NCI-H460 (cell line): ENCODE measurements at regions not wholly inside any gene's neighbourhood (a gene's known extent, or its start where the extent isn't known, plus 50 kb on each side); places are given as distances from the start of the nearest gene placed in this dataset.
"Not testable (repeated sequence)": the region's sequence is repeated elsewhere in the genome, so short reads cannot be mapped to it uniquely, and the experiment has no call there.

Experiments used
- DNase-seq: peaks from one replicate; pipeline ENCODE4 v3.0.0-alpha.2; 2016; ENCODE audit warnings: low read depth; ENCODE audit errors: extremely low read depth

DNA sequence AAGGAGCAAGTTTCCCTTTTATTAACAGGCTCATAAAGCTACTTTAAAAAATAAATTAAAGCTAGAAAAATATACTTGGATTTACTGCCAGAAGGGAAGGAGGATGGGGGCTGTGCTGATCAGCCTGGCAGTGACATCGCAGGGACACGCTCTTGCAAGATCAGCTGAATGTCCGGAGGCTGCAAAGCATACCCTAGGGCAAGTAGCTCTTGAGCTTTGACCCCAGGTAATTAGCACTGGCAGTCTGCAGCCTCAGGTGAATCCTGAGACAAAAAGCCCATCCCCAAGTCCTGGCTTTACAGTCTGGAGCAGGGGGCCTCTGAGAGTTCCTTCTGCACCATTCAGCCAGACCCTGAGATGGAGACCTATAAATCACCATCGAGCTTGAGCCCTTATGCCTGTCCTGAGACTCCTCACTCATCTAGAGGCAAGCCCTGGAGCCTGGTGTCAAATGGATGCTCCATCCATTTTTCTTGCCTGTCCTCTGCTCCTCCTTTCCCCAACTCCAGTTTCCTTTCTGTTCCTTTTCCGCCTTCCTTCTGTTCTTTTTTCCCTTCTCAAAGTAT lies 131.7 kb downstream of the TMEM114 start:
- DNase-seq: no peak

DNA sequence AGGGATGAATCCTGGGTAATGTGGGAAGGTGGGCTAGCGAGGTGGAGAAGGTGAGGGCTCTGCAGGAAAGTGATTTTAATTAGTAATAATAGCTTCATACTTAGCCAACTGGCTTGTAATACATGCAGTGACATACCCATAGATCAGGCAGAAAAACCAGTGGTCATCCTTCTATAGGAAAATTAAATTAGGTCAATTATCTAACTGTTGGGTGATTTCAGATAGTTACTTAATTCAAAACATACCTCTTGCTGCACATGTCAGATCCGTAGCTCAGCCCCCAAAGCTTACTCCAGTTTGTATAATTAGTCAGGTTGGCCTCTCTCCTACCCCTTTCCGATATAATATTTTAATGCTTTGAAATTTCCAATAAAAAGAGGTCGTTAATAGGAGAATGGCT lies 137.0 kb downstream of the TMEM114 start:
- no peak for DNase-seq

DNA sequence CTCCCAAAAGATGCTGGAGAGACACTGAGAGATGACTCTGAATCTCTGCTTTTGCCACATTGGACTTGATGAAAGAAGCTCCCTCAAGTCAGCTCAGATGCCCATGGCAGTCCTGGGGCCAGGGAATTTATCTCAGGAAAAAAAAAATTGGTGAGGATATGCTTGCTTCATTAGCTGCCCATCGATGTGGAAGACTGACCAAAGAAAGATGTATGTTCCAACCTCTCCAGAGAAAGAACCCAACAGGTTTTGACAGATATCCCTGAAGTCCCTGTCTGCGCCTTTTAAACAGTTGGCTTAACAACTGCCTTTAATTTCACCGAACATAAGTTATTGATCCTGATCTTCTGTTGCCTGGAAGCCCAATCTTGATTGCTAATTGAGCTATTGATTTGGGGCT lies 137.4 kb downstream of the TMEM114 start:
- DNase-seq: no peak

DNA sequence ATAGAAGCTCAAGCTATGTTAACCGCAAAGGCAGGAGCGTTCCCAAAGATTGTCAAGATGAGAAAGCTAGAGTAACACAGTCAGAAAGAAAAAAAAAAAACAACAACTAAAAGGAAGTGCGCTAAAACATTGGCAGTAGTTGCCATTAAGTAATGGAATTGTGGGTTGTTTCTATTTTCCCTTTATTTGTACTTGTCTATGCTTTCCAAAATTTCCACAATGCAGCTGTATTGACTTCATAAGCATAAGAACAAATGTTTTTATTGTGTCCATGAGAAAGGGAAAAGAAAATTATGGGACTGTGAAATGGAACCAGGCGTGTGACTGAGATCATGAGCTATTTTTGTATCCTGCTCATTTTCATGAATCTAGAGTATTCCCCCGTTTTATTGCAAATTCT lies 153.4 kb downstream of the TMEM114 start:
- DNase-seq: no peak

DNA sequence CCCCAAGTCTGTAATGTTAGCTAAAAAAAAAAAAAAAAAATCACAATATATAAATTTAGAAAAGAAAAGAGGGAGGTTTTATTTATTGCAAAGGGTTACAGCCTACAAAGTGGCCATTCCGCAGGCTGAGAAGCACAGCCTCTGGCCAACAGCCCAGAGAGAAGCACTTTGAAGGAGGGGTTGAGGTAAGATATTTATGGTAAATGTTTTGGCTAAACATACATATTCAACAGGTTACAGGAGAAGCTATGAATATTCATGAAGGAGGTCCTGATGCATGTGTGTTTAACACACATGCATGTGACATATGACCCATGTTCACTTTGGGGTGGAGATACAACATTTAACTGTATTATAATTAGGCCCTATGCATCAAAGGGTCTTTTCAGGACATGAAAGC lies 158.5 kb downstream of the TMEM114 start:
- no peak for DNase-seq

DNA sequence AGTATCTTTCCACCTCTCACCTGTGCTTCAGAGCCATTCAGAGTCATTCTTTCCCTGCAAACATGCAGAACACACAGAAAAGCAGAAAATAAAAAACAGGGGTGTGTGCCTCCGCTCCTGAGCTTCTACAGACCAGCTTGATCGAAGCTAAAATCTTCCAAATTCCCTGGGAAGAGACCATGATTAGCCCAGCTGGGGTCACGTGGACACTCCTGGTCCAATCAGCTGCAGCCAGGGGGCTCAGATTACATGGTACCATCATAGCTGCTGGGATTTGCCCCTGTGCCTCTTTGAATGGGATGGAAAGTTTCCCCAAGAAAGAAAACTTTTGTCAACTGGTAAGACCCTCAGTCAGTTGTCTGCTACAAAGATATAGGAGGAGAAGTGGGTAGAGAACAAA lies 159.9 kb downstream of the TMEM114 start:
- DNase-seq: no peak

DNA sequence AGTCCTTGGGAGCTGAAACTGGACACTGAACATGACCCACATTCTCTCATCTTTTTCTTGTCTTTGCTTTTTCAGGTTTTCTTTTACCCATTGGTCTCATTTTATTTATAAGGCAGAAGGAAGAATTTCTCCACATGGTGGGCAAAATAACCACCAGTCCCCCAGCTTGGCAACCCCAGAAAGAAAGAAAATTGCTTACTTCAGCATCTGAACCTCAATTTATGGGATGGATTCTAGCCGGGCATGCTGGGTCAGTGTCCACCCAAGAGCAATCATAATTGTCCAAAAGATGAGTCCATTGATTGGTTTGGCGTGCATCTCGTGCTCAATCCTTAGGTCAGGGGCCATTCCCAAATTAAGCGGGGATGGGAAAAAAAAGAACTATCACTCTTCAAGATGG lies 163.7 kb downstream of the TMEM114 start:
- DNase-seq: no peak

DNA sequence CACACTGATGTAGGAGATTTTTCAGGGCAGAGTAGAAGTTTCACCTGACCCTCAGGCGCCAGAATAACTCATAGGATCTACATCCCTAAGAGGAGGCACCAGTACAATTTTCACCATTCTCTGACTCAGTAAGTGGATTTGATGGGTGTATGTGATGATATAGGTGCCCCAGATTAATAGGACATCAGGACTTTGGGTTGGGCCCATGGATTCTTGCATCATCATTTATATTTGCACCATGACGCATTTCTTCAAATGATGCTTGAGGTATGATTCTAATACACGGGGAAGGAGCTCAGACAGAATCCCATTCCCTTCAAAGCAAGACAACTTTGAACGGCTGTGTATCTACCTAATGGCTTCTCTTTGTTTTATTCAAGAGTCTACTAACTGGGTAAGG lies 173.2 kb downstream of the TMEM114 start:
- no peak for DNase-seq

DNA sequence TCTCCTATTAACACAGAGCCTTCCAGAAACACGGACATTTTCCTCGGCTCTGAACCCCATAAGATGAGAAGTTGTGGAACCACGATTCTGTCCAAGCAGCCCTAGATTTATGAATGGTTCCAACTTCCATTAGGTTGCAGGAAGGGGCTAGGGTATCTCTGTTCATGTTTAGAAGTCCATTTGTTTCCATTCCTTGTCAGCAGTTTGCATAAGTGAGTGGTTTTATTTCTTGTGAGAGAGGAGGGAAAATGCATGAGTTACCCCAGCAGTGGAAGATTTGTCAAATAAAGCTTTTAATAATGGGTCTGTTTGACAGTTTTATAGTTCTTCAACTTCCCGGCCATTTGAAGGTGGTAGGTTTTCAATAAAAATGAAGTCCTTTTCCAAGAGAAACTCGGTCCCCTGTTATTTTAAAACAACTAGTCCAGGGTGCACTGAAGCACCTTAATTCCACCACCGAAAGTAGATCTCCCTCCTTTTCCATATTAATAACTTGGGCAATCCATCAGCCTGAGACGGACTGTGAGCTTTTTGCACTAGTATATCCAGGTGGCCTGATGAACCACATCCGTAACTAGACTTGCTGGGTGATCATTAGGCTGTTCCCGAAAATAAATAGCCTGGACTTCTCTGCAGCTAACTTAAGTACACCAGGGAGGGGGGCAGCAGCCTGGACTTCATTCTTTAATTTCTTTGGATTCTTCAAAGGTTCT lies 181.3 kb downstream of the TMEM114 start:
- no peak for DNase-seq

DNA sequence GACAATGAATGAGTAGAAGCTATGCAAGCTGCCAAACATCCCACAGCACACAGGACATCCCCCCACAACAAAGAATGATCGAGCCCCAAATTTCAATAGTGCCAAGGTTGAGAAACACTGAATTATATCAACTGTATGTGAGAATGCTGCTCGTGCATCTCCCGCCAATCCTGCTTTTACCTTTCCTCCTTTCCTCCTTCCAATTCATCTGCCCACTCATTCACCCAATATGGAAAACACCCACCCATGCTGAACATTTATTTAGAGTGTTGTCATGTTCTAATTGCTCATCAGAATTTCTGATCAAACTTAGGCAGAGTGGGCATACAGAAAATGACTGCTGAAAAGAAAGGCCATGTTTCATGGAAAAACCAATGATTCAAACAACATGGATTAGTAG lies 183.0 kb downstream of the TMEM114 start:
- DNase-seq: no peak

DNA sequence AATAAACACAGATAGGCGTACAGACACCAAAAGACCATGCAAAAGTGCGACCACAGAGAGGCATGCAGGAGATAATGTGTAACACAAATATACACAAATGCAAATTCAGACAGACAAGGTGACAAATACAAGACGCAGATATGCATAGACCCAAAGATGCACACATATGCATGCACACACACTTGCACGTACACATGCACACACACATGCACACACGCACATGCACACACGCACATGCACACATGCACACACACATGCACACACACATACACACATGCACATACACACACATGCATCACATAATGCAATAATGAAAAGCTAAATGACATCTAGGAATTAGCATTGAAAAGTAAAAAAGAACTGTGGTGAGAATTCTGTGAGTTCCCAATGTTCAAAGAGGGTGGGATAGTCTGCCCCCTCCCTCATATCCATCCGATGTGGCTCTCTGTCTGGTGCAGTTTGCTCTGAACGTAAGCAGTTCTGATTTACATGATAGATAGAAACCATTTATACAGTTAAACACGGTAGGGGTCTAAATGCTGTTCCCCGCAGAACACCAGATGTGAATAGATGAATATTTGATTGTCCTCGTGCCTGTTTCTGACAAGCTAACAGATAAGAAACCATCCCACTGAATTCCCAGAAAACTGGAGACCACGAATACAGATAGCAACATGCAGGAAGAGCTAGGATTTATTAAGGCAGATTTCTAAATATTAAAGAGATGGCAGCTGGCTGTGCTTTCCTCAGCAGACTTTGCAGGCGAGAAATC lies 186.1 kb downstream of the TMEM114 start:
- no peak for DNase-seq

DNA sequence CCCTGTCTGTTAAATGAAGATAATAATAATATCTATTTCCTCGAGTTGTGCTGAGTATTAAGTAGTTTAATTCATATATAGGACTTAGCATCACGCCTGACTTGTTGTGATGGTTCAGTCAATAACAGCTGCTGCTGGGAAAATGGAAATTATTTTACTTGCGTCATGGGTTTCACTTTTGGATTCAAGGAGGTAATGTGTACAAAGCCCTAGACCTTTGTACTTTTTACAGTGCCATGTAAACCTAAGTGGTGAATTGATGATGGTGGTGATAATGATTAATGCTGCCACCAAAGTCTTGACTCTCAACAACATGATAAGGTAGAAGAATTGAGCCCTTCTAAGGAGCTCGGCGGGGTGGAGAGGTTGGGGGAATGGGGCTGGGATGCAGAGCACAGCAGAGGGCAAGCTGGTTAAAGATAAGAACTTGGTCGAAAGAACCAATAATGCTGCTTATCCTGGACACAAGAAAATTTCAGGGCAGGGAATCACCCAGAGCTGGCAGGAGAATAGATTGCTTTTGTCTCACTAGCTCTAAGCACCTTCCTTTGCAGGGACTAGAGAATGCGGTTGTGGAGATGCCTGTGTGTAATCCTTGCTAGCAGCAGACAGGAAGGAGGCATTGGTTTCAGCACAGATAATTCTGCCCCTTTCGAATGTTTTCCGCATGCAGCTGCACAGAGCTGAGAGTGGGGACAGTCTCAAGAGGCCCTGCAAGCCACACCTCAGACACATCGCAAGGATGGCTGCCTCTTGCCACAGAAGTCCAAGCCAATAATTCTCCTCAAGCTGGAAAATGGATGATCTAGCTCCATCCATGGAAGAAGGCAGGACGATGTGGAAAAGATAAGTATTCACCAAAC lies 187.1 kb downstream of the TMEM114 start:
- no peak for DNase-seq

DNA sequence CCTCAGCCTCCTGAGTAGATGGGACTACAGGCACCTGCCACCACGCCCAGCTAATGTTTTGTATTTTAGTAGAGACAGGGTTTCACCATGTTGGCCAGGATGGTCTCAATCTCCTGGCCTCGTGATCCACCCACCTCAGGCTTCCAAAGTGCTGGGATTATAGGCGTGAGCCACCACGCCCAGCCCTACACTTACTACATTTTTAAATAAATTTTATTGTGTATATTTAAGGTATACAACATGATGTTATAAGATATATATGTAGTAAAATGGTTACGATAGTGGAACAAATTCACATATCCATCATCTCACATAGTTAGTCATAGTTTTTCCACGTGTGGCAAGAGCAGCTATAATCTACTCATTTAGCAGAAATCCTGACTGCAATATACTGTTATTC lies 189.6 kb downstream of the TMEM114 start:
- not testable (repeated sequence) for DNase-seq

DNA sequence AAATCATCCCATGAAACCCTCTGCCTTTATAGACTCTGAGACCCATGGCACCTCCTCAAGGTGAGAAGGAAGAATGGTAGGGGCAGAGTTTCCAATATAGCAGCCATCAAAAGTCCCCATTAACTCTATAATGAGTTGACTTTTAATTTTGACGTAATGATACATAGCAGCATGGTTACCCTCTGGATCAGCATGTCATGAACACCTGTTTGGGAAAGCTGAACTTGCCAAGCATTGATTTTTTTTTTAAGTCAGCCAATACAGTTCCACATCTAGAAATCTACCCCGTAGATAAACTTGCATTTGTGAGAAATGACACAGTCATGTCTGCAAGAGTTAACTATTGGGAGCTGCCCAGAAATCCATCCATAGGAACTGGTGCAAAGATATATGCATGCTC lies 191.8 kb downstream of the TMEM114 start:
- no peak for DNase-seq

DNA sequence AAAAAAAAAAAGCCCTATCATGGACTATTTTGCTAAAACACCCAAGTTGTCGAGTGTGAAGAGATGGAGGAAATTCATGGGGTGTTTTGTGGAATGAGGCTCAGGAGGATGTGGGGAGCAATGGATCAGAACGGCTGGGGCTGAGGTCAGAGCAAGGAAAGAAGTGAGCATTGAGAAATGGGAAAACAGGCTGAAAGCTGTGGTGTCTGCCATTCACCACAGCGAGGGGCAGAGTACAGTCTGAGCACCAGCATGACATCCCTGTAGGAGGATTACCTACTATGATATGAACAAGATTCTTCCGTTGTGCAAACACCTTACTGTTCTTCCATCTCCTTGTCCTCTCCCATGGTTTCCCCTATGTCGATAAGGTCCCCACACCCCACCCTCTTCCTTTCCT lies 193.1 kb downstream of the TMEM114 start:
- DNase-seq: no peak

DNA sequence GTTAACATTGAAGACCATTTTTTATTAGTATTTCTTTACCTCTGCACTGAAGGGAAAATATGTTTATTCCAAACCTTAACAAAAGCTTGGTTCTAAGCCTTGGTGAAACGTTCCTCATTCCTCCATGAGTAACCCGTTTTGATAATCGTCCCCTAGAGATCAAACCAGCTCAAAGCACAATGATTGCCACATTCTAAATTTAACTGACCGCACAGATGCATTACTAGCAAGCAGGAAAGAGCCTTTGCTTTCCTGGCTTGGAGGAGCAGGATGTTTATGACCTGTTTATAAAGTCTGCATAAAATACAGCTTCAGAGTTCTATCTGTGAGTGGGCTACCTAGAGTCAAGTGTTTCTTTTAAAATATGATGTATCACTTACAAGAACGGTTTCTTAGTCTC lies 193.8 kb downstream of the TMEM114 start:
- DNase-seq: no peak

DNA sequence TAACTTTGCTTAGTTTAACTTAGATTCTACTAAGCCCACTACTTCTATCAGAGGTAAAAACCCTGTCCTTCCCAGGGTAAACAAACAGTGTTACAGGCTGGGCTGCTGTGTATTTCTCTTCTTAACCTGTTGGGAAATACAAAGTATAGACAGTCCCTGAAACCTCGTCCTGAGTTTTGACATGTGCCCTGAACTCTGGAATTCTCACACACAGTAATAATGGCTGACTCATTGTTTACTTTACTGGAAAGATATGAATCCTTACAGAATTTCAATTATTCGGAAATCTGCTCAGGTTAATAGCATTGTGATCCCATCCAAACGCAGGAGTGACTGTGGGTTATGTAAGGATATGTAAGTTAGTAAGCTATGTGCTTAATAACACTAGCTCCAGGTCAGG lies 199.1 kb downstream of the TMEM114 start:
- DNase-seq: no peak

DNA sequence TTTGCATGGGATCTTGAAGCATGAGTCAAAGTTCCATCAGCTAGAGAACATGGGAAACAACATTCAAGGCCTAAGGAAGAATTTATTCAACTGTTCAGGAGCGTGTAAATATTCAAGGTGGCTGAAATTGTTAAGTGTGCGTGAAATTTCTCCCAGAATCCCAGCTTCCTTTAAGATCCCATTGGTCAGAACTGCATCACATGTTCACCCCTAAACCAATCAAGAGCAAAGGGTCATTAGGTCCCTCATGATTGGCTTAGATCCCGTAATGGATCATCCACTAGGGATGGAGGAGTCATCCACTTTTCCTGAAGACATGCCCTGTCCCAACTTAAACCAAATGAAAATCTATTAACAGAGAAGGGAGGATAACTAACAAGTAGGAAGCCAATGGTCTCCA lies 201.6 kb downstream of the TMEM114 start:
- no peak for DNase-seq

DNA sequence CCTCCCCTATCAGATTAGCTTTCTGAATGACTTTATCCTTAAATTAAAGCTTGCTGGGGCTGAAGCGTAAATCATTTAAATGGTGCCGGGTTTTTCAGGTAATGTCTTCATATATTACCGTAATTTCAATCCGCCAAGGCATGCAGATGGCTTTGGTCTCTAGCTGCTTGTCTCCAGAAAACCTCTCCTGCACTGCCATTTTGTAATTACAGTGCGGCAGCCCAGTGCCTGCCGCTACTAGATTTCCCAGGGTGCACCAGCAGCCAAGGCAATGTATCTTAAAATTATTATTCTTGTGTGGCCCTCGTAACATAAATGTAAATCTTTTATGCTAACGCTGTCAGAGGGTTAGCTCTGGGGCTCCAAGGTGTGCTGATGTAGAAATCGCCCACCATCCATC lies 208.5 kb downstream of the TMEM114 start:
- no peak for DNase-seq

DNA sequence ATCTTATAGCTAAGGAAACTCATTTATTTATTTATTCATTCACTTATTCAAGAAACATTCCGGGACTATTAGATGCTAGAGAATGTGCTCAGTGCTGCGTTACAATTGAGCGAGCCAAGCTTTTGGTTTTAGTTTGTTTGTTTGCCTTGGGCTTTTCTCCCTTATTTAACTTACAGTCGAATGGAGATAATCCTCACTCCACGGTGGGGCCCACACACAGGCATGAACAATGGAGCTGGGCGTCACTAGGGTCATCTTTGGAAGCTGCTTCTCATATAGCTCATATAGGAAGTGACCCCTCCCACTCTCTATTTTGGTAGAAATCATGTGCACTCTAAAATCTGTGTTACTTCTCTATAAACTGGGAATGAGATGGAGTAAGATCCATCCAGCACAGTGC lies 210.0 kb downstream of the TMEM114 start:
- DNase-seq: no peak

DNA sequence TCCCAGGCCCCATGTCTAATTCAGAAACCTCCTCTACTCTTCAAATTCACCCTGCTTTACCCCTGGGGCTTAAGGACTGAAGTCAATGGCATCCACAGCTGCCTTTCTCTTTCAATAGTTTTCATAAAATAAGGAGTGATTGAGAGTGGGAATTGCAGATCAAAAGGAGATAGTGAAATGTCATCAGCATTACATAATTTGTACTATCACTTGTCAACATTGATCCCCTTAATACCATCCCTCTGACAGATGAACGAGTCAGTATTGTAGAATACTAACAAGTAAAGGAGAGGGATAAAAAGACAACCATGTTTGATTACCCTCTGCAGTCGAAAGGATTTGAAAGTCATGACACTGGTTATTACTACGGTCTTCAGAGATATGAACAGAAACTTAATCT lies 212.4 kb downstream of the TMEM114 start:
- DNase-seq: no peak
